Naive B cell (primary cell): ENCODE measurements at regions not wholly inside any gene's neighbourhood (a gene's known extent, or its start where the extent isn't known, plus 50 kb on each side); places are given as distances from the start of the nearest gene placed in this dataset.
A peak's percentile ranks its signal among the peaks of the same experiment; 100 is the strongest.
"Not testable (repeated sequence)": the region's sequence is repeated elsewhere in the genome, so short reads cannot be mapped to it uniquely, and the experiment has no call there.

Source experiments
- ATAC-seq, 2 donors: fragments of 150-1000 bp; cut with Tn5 transposase; 2 replicates each; pipeline ENCODE4 v1.10.0; 2021; ENCODE audit warnings: low read depth in 2 of 2, mild to moderate bottlenecking in 2 of 2, moderate library complexity in 2 of 2
- DNase-seq: peaks from one replicate; pipeline ENCODE4 v3.0.0; 2022
- H3K27ac Mint-ChIP-seq, 6 donors: one replicate each; pipeline ENCODE4 v1.8.0; 2020 to 2022; ENCODE audit warnings: mild to moderate bottlenecking in 6 of 6, mixed read lengths in 6 of 6, moderate library complexity in 5 of 6, inconsistent platforms in 2 of 6
- H3K27me3 Mint-ChIP-seq, 3 donors: one replicate each; pipeline ENCODE4 v1.8.0; 2021 to 2022; ENCODE audit warnings: mixed read lengths in 3 of 3, mild to moderate bottlenecking in 1 of 3
- H3K36me3 Mint-ChIP-seq, 2 donors: one replicate each; pipeline ENCODE4 v1.8.0; 2020 to 2022; ENCODE audit warnings: mixed read lengths in 2 of 2, inconsistent platforms in 1 of 2, mild to moderate bottlenecking in 1 of 2
- H3K4me1 Mint-ChIP-seq, 3 donors: one replicate each; pipeline ENCODE4 v1.8.0; 2020 to 2022; ENCODE audit warnings: mixed read lengths in 3 of 3, inconsistent platforms in 1 of 3, mild to moderate bottlenecking in 1 of 3, moderate library complexity in 1 of 3
- H3K4me3 Mint-ChIP-seq, 8 donors: one replicate each; pipeline ENCODE4 v1.8.0; 2020 to 2022; ENCODE audit warnings: mild to moderate bottlenecking in 8 of 8, mixed read lengths in 8 of 8, moderate library complexity in 8 of 8, inconsistent platforms in 2 of 8
- H3K9me3 Mint-ChIP-seq, 7 donors: one replicate each; pipeline ENCODE4 v1.8.0; 2020 to 2022; ENCODE audit warnings: mixed read lengths in 7 of 7, mild to moderate bottlenecking in 5 of 7, inconsistent platforms in 2 of 7, moderate library complexity in 1 of 7

- H3K4me3 Mint-ChIP-seq = no peak overlapping the region
- H3K27me3 Mint-ChIP-seq = peaks cover 0 to 8% (median 0%) of the 10 kb centered on the region in 3 donors
- H3K9me3 Mint-ChIP-seq = peaks cover 0 to 2% (median 0%) of the 10 kb centered on the region in 7 donors
- H3K36me3 Mint-ChIP-seq = no peaks in the 10 kb centered on the region
- DNase-seq (no peak), ATAC-seq (no peak)
- H3K27ac Mint-ChIP-seq = no peak overlapping the region
- peaks cover 2 to 14% (median 10%) of the 10 kb centered on the region in 3 donors for H3K4me1 Mint-ChIP-seq
Observed at GRCh38 chr1:93765099-93765498, 83.5 kb upstream of the BCAR3 start.

- no peaks in the 10 kb centered on the region for H3K36me3 Mint-ChIP-seq
- DNase-seq = no peak
- ATAC-seq = no peak
Observed at GRCh38 chr1:93764366-93764750, 82.7 kb upstream of the BCAR3 start.

GRCh38 chr1:93763704-93764365 lies 82.2 kb upstream of the BCAR3 start:
- Mint-ChIP-seq H3K4me1 (peaks cover 10 to 23% (median 10%) of the 10 kb centered on the region in 3 donors), H3K27ac (peak overlapping the region in 1 of 6 donors; percentile 47), H3K36me3 (no peaks in the 10 kb centered on the region), H3K27me3 (peaks cover 0 to 8% (median 0%) of the 10 kb centered on the region in 3 donors), H3K4me3 (no peak overlapping the region), H3K9me3 (peaks cover 0 to 2% (median 0%) of the 10 kb centered on the region in 7 donors)
- ATAC-seq (no peak), DNase-seq (no peak)

More at GRCh38 chr1:93764366-93764750, 82.7 kb upstream of the BCAR3 start:
- H3K27me3 Mint-ChIP-seq = peaks cover 0 to 8% (median 0%) of the 10 kb centered on the region in 3 donors
- H3K27ac Mint-ChIP-seq = no peak overlapping the region
- H3K9me3 Mint-ChIP-seq = peaks cover 0 to 2% (median 0%) of the 10 kb centered on the region in 7 donors
- H3K4me1 Mint-ChIP-seq = peaks cover 5 to 19% (median 10%) of the 10 kb centered on the region in 3 donors
- no peak overlapping the region for H3K4me3 Mint-ChIP-seq

DNA sequence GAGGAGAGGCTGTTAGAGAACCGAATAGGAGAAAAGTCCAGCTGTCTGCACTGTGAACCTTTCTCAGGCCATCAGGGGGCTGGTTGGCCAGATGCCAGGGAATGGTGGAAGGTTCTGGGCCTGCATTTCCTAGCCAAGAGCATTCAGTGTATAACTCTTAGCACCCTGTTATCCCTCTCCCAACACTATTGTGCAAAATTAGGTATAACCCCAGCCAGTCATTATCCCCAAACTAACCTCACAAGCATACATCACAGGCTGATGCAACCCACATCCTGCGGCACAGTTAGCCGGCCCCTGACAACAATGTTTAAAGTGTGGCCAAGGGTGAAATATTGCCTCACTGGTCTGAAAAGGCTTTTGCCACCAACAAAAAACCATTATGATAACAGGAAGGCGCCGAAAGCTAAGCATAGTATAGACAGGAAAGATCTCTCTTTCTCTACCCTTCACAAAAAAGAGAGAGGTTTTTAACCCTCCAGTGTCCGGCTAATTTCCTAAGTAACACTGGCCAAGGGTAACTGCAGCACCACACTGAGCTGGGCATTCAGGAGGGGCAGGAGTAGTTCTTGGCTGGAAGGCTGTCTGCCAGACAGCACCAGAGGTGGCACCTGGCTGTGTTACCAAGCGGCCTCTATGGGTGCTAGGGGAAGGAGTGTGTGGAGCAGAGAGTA lies 77.3 kb upstream of the BCAR3 start:
- H3K4me1 Mint-ChIP-seq = peaks cover 5 to 20% (median 15%) of the 10 kb centered on the region in 3 donors
- peaks cover 0 to 2% (median 0%) of the 10 kb centered on the region in 7 donors for H3K9me3 Mint-ChIP-seq
- ATAC-seq (peak; percentile 41 to 73), DNase-seq (peak; percentile 6)
- H3K4me3 Mint-ChIP-seq = peak overlapping the region in 2 of 8 donors; percentile 53 to 55
- peak overlapping the region in 3 of 6 donors; percentile 18 to 62 (median 39) for H3K27ac Mint-ChIP-seq
- H3K27me3 Mint-ChIP-seq = no peaks in the 10 kb centered on the region
- no peaks in the 10 kb centered on the region for H3K36me3 Mint-ChIP-seq

- Mint-ChIP-seq H3K27ac (peak overlapping the region in 1 of 6 donors; percentile 34), H3K4me3 (no peak overlapping the region), H3K27me3 (no peaks in the 10 kb centered on the region), H3K36me3 (no peaks in the 10 kb centered on the region), H3K9me3 (peaks cover 0 to 2% (median 0%) of the 10 kb centered on the region in 7 donors), H3K4me1 (peaks cover 6 to 15% (median 14%) of the 10 kb centered on the region in 3 donors)
- no peak for DNase-seq
- no peak for ATAC-seq
Observed at GRCh38 chr1:93757256-93758036, 75.8 kb upstream of the BCAR3 start.

GRCh38 chr1:93756657-93757056 lies 75.0 kb upstream of the BCAR3 start:
- Mint-ChIP-seq H3K4me1 (peaks cover 14 to 22% (median 20%) of the 10 kb centered on the region in 3 donors), H3K9me3 (peaks cover 0 to 2% (median 0%) of the 10 kb centered on the region in 7 donors)

DNA sequence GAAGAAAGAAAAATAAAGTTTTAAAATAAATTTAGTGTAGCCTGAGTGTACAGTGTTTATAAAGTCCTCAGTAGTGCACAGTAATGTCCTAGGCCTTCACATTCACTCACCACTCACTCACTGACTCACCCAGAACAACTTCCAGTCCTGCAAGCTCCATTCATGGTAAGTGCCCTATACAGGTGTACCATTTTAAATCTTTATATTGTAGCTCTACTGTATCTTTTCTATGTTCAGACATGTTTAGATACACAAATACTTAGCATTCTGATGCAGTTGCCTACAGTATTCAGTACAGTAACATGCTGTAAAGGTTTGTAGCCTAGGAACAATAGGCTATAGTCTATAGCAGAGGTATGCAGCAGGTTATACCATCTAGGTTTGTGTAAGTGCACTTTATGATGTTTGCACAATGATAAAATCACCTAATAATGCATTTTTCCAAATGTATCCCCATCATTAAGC lies 73.6 kb upstream of the BCAR3 start:
- ATAC-seq, H3K27me3 Mint-ChIP-seq, H3K27ac Mint-ChIP-seq, H3K36me3 Mint-ChIP-seq, DNase-seq, H3K4me3 Mint-ChIP-seq, H3K9me3 Mint-ChIP-seq: not testable (repeated sequence)
- H3K4me1 Mint-ChIP-seq = peaks cover 27 to 36% (median 34%) of the 10 kb centered on the region in 3 donors

More at GRCh38 chr1:93756657-93757056, 75.0 kb upstream of the BCAR3 start:
- Mint-ChIP-seq H3K27ac (no peak overlapping the region), H3K4me3 (no peak overlapping the region), H3K36me3 (no peaks in the 10 kb centered on the region), H3K27me3 (no peaks in the 10 kb centered on the region)
- DNase-seq (no peak), ATAC-seq (no peak)

GRCh38 chr1:93753791-93754763 lies 72.4 kb upstream of the BCAR3 start:
- DNase-seq (no peak), ATAC-seq (no peak)
- Mint-ChIP-seq H3K36me3 (no peaks in the 10 kb centered on the region), H3K27me3 (no peaks in the 10 kb centered on the region), H3K4me1 (peaks cover 31 to 40% (median 38%) of the 10 kb centered on the region in 3 donors), H3K4me3 (no peak overlapping the region), H3K9me3 (no peaks in the 10 kb centered on the region), H3K27ac (peak overlapping the region in 1 of 6 donors; percentile 38)

GRCh38 chr1:93751377-93752250 lies 70.0 kb upstream of the BCAR3 start:
- Mint-ChIP-seq H3K27ac (peak overlapping the region in 4 of 6 donors; percentile 53 to 88 (median 85)), H3K4me3 (peak overlapping the region in 6 of 8 donors; percentile 22 to 87 (median 66))

DNA sequence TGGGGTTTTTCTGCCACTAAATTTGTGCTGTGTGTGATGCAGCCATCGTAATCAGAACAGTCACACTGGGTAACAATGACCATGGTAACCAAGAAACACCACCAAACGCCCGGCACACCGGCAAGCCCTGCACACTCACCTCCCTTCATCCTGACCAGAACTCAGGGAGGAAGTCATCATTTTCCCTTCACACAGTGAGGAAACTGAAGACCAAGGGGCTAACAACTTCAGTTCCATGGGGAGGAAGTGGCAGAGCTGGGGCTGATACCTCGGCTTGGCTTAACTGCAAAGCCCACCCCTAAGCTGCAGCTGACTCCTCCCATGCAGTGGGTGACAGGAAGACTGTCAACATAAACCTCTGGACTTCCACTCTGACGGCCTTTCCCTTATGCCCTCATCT lies 69.3 kb upstream of the BCAR3 start:
- Mint-ChIP-seq H3K27ac (peak overlapping the region; percentile 53 to 97 (median 91)), H3K4me3 (peak overlapping the region in 7 of 8 donors; percentile 22 to 87 (median 66)), H3K9me3 (peaks cover 0 to 13% (median 7%) of the 10 kb centered on the region in 7 donors), H3K36me3 (peaks cover 0 to 16% of the 10 kb centered on the region in 2 donors), H3K27me3 (no peaks in the 10 kb centered on the region), H3K4me1 (peaks cover 36 to 57% (median 44%) of the 10 kb centered on the region in 3 donors)
- peak in 1 of 2 donors; percentile 7 for ATAC-seq
- peak; percentile 27 for DNase-seq

More at GRCh38 chr1:93751377-93752250, 70.0 kb upstream of the BCAR3 start:
- ATAC-seq = no peak
- Mint-ChIP-seq H3K27me3 (no peaks in the 10 kb centered on the region), H3K9me3 (peaks cover 0 to 12% (median 7%) of the 10 kb centered on the region in 7 donors), H3K36me3 (peaks cover 0 to 14% of the 10 kb centered on the region in 2 donors), H3K4me1 (peaks cover 36 to 51% (median 42%) of the 10 kb centered on the region in 3 donors)
- no peak for DNase-seq

DNA sequence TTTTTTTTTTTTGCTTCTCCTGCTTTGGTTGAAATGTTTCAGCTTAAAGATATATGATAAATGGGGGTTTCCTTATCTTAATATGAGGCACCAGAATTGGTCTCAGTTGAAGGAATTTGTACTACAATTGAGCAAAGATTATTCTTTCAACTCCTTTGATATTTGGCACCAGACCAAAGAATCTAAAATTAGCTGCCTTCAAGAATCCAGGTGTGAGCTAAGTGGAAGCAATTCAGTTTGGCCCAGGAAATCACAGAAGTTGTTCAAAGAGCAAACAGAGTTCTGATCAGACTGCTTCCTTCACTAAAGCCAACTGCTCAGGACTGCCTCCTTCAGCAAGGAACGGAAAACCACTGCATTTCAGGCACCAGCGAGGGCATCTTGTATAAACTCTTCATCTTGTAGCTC lies 68.3 kb upstream of the BCAR3 start:
- Mint-ChIP-seq H3K4me3 (peak overlapping the region; percentile 50 to 87 (median 75)), H3K9me3 (peaks cover 0 to 13% (median 7%) of the 10 kb centered on the region in 7 donors), H3K27me3 (no peaks in the 10 kb centered on the region), H3K4me1 (peaks cover 42 to 67% (median 54%) of the 10 kb centered on the region in 3 donors), H3K36me3 (peaks cover 0 to 16% of the 10 kb centered on the region in 2 donors), H3K27ac (peak overlapping the region; percentile 87 to 97 (median 96))
- peak; percentile 59 for DNase-seq
- ATAC-seq = peak; percentile 61 to 67
